HG02884 (cell line): ENCODE measurements at regions not wholly inside any gene's neighbourhood (a gene's known extent, or its start where the extent isn't known, plus 50 kb on each side); places are given as distances from the start of the nearest gene placed in this dataset.
"Not testable (repeated sequence)": the region's sequence is repeated elsewhere in the genome, so short reads cannot be mapped to it uniquely, and the experiment has no call there.

Source experiments
- ATAC-seq: cut with Tn5 transposase; IDR thresholded peaks from one replicate; pipeline ENCODE4 v1.9.1; 2021; ENCODE audit warnings: mild to moderate bottlenecking, moderate library complexity; ENCODE audit not compliant: unreplicated experiment

DNA sequence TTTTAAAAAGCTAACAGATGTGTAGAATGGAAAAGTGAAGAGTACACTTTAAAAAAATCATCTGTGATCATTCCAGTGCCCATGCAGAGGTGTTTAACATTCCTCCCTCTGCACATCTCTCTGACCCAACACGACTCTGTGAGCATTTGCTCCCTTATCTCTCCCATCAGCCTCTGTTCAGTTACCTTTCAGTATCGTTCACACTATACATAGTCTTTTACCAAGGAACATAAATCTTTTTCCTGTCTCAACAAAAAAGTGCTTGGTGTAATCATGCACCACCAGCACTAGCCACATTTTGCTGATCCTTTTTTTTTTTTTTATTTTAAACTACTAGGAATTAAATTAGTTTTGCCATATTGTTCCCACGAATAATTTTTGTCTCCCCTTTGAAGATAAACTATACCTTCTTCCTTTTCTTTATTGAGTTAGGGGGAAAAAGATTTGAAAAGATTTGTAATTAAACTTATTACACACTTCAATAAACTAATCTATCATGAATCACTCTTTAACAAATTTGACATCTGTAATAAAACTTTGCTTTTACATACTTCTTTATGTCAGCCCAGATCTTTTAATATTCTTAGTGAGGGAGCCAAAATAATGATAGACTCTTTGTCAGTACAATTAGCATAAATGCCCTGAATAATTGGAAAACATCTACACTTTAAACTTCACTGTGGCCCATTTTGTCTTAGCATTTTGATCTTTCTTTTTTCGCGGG lies 489.8 kb upstream of the FANCL start:
- no peak for ATAC-seq

DNA sequence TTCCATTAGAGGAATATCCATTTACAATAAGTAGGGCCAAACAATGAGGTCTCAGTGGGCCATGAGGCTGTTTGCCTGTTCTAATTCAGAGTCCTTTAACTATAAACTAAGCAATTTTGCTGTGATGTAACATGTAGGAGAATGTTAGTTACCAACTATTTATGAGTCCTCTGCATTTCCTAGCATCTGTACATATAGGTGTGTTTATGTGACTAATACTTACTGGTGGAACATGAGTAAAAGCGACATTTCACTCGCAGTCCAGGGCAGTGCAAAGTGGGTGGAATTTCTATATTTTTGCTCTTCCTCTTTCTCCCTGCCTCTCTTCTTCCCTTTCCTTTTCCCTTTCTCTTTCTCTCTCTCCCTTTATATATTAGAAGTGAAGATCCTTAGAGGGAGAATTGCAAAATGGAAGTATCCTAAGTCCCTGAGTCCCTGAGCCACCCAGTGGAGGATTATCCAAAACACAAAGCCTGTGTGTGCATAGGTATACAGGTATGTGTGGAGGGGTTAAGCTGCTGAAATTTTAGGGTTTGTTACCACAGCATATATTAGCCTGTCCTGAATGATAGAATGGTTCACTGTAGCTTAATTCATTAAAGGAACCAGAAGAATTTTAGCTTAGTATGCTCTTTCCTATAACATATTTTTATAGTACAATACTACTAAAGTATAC lies 487.0 kb upstream of the FANCL start:
- ATAC-seq: no peak

DNA sequence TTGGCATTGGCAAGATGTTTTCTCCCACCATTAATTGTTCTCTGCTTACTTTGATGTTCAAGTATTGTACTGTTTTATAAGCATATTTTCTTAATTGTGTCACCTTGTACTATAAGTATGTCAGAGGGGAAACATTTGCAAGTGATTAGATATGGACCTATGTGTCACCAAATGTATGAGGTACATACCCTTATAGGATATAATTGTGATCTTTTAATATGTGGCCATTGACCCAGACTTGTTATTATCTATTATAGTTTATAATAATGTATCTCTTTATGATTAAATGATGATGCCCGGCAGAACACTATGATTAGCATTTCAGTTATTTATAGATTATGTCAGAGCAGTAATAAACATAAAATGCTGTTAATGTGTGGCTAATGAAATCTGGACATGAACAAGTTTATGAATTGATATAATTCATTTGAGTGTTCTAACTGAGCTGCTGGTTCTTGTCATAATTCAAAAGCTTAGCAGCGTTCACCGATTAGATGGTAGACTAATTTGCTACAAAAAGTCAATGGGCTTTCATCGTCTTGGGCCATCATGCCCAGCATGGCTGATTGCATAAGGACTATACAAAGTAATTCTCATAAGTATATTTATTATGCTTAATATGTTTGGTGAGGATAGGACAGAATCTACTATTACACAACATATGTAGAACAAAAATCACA lies 480.9 kb upstream of the FANCL start:
- ATAC-seq: no peak

DNA sequence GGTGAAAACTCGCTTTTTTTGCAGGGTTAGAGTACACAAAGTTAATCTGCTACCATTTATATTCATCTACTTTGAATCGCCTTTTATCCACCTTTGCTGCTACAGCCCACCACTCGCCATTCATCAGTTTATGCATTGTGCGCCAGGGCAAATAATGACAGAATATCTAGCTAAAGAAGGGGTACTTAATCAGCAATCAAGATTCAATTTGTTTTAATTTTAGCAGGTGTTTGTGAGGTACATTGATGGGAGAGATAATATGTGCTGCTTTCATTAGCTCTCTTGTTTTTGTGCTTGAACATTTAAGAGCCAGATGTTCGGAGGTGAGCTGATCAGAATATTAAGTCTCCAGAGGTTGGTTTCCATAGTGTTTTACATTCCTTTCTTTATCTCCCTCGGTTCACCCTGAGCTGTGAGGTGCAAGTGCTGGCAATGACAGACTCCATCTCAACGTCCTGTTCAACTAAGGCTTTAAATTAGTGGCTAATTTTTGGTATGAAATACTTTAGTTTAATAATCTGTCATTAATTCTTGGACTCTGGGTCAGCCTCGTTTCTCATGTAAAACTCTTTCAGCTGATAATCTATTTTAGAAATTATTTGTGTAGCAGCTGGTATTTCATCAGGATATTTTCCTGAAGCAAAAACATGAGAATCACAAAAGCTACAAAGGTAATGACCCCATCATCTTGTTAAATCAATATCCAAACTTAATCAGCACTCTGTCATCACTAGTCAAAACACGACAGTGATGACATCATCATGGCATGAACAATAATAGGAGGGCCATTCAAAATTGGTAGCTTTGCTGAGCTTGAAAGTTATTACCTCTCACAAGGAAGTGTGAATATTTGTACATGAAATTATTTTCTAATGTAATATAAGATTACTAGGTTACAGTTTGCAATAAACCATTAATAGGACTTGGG lies 479.9 kb upstream of the FANCL start:
- ATAC-seq: no peak

DNA sequence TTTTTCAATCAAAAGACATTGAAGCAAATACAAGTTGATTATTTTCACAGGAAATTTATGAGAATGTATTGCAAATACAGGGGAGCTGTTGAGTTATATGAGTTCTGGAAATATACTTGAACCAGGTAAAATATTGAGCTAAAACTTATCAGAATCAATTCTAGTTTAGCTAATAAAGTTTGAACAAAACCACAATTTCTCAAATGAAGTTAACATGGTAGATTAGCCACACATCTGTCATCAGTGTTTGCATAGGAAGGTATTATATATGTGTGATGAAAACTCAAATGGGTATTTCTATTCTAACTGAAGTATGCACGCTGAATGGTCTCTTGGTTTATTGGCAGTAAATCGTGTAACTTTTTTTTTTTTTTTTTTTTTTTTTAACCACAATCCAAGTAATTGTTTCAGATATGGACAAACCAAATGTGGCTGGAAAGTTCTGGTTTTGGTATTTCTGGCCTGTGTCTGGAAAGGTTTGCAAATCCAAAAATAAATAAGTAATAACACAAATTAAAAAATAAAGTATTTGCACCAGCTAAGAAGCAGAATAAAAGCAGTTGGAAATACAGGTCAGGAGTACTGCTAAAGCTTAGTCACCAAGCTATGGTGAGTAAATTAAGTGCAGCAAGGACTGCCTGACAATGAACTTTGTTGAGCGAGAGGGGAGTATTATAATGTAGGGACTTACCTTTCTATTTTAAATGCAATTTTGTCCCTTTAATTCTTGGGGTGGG lies 479.1 kb upstream of the FANCL start:
- ATAC-seq: no peak

DNA sequence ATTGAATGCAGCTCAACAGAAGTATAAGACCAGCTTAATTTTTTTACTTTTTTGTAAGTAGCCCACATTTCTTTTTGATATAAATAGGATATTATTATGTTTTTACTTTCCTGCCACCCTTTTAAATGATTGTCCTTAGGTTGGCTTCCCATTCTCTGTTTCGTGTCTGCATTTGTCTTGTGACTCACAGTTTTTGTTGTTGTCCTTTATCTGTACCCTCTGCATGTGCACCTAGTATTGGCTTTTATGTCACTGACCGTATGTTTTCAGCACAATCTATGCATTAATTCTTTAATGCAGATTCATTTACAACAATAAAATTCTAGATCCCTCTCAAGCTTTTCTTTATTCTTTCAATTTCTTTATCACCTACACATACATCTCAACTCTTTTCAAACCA lies 474.2 kb upstream of the FANCL start:
- no peak for ATAC-seq

DNA sequence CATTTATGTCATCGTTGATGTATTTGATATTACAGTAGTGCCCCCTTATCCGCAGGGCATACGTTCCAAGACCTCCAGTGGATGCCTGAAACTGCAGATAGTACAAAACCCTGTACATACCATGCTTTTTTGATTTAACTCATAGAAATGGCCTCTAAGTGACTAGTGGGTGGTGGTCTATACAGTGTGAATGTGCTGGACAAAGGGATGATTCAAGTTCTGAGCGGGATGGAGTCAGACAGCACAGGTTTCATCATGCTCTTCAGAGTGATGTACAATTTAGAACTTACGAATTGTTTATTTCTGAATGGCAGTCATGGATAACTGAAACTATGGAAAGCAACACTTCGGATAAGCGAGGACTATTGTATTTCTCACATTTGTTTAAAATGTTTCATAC lies 473.1 kb upstream of the FANCL start:
- ATAC-seq: no peak

DNA sequence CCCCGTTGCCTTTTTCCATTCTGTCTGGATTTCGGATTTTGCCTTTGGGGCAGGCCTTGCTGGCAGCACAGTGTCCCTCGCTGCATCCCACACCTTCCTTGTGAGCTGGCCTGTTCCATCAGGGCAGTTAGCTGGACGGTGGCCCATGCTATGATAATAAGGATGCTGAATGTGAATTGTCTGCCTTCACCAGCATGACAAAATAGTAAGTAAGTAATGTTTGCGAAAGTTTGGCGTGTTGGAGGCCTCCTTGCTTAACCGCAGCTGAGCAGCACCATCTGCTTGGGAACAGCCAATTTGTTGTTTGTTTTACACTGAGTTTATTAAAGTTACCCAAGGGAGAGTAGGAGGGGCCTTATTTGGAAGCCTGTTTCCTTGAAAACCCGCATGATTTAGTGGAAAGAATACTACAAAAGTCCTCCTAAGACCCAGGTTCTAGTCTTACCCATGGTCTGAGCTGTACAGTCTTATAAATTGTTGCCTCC lies 469.7 kb upstream of the FANCL start:
- no peak for ATAC-seq

DNA sequence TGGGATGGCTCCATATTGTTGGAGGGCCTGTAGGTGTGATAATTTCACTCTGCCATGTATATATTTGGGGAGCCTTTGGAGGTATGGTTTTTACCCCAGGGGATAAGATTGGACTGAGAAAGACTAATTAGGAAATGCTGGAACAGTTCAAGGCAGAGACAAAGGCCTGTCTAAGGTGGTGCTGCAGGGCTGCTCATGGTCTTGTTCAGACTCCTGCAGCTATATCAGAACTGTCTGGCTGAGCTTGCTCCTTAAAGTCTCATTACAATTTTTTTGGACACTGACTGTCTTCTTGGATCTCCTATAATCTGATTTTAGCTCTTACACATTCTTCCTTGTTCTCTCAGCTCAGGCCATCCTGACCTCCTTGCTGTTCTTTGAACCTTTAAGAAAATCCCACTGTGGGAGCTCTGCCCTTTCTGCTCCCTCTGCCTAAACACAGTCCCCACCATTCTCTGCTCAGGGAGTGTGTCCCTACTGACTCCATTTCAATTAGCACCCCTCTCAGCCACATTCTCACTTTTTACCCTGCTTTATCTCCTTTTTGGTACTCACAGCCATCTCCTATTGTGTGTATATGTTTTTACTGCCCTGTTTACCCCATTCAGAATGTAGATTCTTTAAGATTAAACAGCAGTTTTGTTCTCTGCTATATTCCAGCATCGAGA lies 468.7 kb upstream of the FANCL start:
- no peak for ATAC-seq

DNA sequence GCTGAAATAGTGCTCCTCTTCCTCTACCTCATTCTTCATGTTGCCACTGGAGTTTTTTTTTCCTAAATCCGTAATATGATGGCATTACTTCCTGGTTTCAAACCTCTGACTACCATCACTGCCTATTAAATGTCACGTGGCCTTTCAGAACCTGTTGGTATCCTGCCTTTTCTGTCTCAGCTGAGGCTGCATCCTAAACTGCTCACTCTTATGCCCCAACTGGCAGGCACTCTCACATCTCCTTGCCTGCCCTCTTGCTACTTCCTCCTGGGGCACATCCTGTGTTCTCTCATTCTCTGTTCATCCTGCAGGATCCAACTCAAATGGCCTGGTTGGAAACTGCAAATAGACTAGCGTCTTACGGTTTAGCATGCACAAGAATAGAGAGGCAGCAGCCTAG lies 468.1 kb upstream of the FANCL start:
- no peak for ATAC-seq

DNA sequence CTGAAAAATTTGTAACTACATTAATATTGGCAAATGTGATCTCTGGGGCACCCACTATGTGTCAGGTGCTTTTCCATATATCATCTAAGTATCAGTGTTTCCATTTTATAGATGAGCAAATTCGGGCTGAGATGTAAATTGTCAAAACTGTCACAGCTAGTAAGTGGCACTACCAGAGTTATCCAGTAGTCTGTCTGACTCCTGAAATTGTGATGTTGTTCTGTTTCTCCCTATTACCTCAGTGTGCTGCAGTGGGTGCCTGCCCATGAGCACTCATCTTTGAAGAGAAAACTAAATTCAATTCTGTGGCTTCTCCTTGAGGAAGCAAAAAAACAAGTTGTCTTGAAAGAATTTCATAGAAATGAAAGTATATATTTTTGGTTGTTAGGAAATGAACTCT lies 467.4 kb upstream of the FANCL start:
- no peak for ATAC-seq

DNA sequence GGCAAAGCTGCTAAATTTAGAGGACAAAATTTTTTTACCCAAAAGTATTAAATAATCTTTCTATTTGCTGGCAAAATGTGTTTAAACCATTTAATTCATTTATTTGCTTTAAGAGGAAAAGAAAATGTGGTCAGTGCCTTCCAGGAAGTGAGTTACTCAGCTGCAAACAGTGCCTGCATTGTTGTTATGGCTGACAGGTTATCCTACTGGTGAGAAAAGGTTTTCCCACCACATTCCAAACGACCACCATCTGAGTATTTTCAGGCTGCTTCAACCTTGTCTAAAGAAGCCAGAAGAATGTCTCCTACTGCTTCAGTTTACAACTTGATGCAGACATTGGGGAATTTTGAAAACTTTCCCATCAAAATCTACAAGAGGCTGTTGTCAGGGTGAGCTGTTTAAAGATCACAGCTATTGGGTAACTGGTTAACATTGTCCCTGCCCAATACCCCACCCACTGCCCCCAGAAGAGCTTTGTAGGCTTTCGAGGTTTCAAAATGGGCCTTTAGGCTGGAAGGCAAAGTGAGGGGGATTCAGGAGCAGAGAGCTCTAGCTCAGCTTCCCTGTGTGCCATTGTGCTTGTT lies 461.3 kb upstream of the FANCL start:
- ATAC-seq: no peak

DNA sequence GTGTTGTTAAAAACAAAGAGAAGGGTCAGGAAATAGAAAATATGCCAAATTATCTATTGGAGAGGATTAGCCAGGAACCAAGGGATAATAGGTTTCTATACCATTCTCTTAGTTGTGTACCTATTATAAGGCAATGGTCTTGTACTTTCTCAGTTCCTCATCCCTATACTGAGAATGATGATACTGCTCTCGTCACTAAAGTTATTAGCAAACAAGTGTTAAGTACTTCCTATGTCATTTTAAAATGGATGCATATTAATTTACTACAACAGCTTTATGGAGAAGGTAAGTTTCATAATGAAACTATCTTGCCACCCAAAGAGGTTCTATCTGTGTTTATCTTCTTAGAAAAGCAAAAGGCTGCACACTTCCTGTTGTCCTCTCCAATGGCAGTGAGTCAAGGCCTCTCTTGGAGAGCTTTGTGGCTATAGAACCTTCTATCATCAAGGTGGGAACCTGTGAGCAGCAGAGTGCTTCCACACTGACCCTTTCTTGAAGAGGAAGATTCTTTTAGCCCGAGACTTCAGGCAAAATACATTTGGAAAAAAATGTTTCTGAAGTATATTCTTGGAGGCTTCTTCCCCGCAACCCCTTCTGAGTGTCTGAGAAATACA lies 460.7 kb upstream of the FANCL start:
- ATAC-seq: peak; percentile 70

DNA sequence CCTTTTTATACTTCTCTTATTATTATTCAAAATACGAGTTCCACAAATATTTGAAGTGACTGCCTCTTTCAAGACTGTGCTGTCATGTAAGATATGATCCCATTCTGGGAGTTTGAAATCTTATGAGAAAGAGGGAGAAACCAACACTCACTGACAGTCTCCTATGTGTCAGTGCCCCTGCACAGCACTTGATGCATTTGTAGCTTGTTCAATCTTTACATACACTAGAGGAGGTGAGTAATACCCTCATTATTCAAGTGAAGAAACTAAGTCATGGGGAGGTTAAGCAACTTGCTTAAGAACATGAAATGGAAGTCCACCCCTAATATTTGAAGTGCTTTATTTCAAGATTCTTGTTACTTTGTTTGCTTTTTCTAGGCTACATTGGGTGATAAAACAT lies 459.5 kb upstream of the FANCL start:
- no peak for ATAC-seq

DNA sequence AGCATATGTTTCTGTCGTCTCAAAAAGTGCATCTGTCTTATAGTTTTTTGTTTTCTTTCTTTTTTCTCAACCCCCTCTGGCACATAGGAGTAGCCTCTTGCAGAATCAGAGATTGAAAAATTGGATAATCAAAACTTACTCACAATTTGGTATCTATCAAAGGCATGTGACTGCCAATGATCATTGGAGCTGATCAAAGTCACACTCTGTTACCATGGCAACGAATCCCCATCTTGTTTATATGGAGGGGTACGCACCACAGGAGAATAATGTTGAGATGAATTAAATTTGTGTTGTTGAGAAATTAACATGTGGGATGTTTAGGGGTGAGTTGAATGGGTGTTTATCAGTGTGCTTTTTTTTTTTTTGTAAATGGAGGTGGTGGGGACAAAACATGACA lies 458.3 kb upstream of the FANCL start:
- no peak for ATAC-seq

DNA sequence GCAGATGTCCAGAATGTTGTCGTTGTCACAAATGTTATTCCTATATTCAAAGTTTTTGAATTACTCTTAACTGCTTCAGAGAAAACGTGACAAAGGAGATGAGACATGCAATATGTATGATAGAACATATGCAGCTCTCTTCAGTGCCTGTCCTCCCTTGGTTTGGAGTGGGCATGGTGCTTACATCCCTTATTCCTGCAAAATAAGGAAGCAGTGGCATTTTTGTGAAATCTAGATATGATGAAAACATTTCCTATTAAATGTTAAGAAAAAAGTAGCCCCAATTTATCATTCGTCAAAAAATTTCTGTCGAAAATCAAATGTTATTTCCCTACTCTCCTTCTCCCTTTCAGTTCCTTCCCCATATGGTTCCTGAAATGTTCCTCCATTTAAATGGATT lies 457.5 kb upstream of the FANCL start:
- no peak for ATAC-seq

DNA sequence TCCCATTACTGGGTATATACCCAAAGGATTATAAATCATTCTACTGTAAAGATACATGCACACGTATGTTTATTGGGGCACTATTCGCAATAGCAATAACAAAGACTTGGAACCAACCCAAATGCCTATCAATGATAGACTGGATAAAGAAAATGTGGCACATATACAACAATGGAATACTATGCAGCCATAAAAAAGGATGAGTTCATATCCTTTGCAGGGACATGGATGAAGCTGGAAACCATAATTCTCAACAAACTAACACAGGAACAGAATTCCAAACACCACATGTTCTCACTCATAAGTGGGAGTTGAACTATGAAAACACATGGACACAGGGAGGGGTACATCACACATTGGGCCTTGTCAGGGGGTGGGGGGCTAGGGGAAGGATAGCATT lies 453.0 kb upstream of the FANCL start:
- not testable (repeated sequence) for ATAC-seq

DNA sequence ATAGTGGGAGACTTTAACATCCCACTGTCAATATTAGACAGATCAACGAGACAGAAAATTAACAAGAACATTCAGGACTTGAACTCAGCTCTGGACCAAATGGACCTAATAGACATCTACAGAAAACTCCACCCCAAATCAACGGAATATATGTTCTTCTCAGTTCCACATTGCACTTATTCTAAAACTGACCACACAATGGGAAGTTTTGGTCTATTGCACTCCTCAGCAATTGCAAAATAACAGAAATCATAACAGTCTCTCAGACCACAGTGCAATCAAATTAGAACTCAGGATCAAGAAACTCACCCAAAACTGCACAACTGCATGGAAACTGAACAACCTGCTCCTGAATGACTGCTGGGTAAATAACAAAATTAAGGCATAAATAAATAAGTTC lies 449.9 kb upstream of the FANCL start:
- ATAC-seq: not testable (repeated sequence)

DNA sequence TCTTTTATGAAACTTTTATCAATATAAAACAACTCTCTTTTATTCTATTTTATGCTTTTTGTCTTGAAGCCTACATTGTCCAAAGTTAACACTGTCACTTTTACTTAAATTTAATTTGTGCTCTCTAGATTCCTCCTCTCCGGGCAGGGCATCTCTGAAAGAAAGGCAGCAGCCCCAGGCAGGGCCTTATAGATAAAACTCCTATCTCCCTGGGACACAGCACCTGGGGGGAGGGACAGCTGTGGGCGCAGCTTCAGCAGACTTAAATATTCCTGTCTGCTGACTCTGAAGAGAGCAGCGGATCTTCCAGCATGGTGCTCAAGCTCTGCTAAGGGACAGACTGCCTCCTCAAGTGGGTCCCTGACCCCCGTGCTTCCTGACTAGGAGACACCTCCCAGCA lies 447.7 kb upstream of the FANCL start:
- no peak for ATAC-seq
